ENCODE measurements at regions not wholly inside any gene's neighbourhood (a gene's known extent, or its start where the extent isn't known, plus 50 kb on each side); places are given as distances from the start of the nearest gene placed in this dataset.
A peak's percentile ranks its signal among the peaks of the same experiment; 100 is the strongest.
"Not testable (repeated sequence)": the region's sequence is repeated elsewhere in the genome, so short reads cannot be mapped to it uniquely, and the experiment has no call there.

- no peak for DNase-seq
Observed at GRCh38 chr7:81165070-81165469, 246.2 kb upstream of the SEMA3C start.

GRCh38 chr7:81162771-81163525 is 244.1 kb upstream of the SEMA3C start:
- DNase-seq, result no peak

GRCh38 chr7:81162234-81162633 is 243.4 kb upstream of the SEMA3C start:
- DNase-seq, result no peak

GRCh38 chr7:81161451-81162075 is 242.7 kb upstream of the SEMA3C start:
- peak; percentile 39 for DNase-seq

- DNase-seq, result no peak
Observed at GRCh38 chr7:81159402-81159801, 240.6 kb upstream of the SEMA3C start.

GRCh38 chr7:81158189-81158588 is 239.3 kb upstream of the SEMA3C start:
- no peak for DNase-seq

- no peak for DNase-seq
Observed at GRCh38 chr7:81155654-81156373, 237.0 kb upstream of the SEMA3C start.

GRCh38 chr7:81154565-81154964 is 235.7 kb upstream of the SEMA3C start:
- DNase-seq, result no peak

GRCh38 chr7:81152925-81153324 is 234.1 kb upstream of the SEMA3C start:
- DNase-seq, result not testable (repeated sequence)

GRCh38 chr7:81150951-81151361 is 232.1 kb upstream of the SEMA3C start:
- no peak for DNase-seq

GRCh38 chr7:81143856-81144255 is 225.0 kb upstream of the SEMA3C start:
- no peak for DNase-seq

- not testable (repeated sequence) for DNase-seq
Observed at GRCh38 chr7:81141257-81142205, 222.7 kb upstream of the SEMA3C start.

- DNase-seq, result no peak
Observed at GRCh38 chr7:81140775-81141174, 221.9 kb upstream of the SEMA3C start.

- DNase-seq, result no peak
Observed at GRCh38 chr7:81140252-81140651, 221.4 kb upstream of the SEMA3C start.

GRCh38 chr7:81138870-81139269 is 220.0 kb upstream of the SEMA3C start:
- no peak for DNase-seq

GRCh38 chr7:81135324-81135723 is 216.5 kb upstream of the SEMA3C start:
- DNase-seq, result no peak

- no peak for DNase-seq
Observed at GRCh38 chr7:81128011-81128410, 209.2 kb upstream of the SEMA3C start.

GRCh38 chr7:81120803-81121202 is 202.0 kb upstream of the SEMA3C start:
- DNase-seq, result no peak

GRCh38 chr7:81120111-81120510 is 201.3 kb upstream of the SEMA3C start:
- no peak for DNase-seq

- DNase-seq, result no peak
Observed at GRCh38 chr7:81114633-81115032, 195.8 kb upstream of the SEMA3C start.

GRCh38 chr7:81112731-81113130 is 193.9 kb upstream of the SEMA3C start:
- DNase-seq, result no peak

- DNase-seq, result no peak
Observed at GRCh38 chr7:81111781-81112540, 193.1 kb upstream of the SEMA3C start.

Measured in T1000 (cell line).